ENCODE measurements at regions not wholly inside any gene's neighbourhood (a gene's known extent, or its start where the extent isn't known, plus 50 kb on each side); places are given as distances from the start of the nearest gene placed in this dataset.

GRCh38 chr3:84136425-84136824 lies 822.4 kb upstream of the CADM2 start:
- no peaks in the 10 kb centered on the region for H3K9me3 Mint-ChIP-seq (ENCODE audit: unreplicated experiment)
- no peak overlapping the region for H3K4me3 Mint-ChIP-seq (ENCODE audit: unreplicated experiment)
- intact Hi-C loops (cut with micrococcal nuclease; ENCODE audit: unreplicated experiment): loop anchor here (10.0 kb wide), 1 partner anchor 192 kb away; no protein-coding TSS in a partner anchor
- Histone ChIP-seq H3K4me3 (ENCODE audit: low read depth, low read length) (no peak overlapping the region), H3K4me1 (no peaks in the 10 kb centered on the region), H3K27me3 (replicated peaks; ENCODE audit: control insufficient read depth, insufficient read depth, low read length) (no peaks in the 10 kb centered on the region), H3K9me3 (no peaks in the 10 kb centered on the region), H3K36me3 (ENCODE audit: control insufficient read depth, insufficient read depth, low read length) (no peaks in the 10 kb centered on the region)
- H3K36me3 Mint-ChIP-seq (ENCODE audit: insufficient read depth, unreplicated experiment): no peaks in the 10 kb centered on the region
- no peak overlapping the region for H3K27ac Mint-ChIP-seq (ENCODE audit: unreplicated experiment)
- no peaks in the 10 kb centered on the region for H3K4me1 Mint-ChIP-seq (ENCODE audit: low read depth, unreplicated experiment)
- no peak for DNase-seq
- BruUV-seq (replicated peaks): no TSS peak
- H3K27me3 Mint-ChIP-seq (ENCODE audit: insufficient read depth, unreplicated experiment): peaks cover 3% of the 10 kb centered on the region
- no peak for TF ChIP-seq CTCF (IDR thresholded peaks at IDR 0.05; ENCODE audit: insufficient read depth in 1 of 2, low read depth in 1 of 2, low read length in 1 of 2, severe bottlenecking in 1 of 2, unreplicated experiment in 1 of 2)
- POLR2A ChIA-PET: no interaction called here
- CTCF ChIA-PET: interaction anchor here (1.4 kb wide), 1 partner anchor 190 kb away, joined by 5 read pairs; no protein-coding TSS in a partner anchor

- H3K9me3 Mint-ChIP-seq (ENCODE audit: unreplicated experiment): no peaks in the 10 kb centered on the region
- intact Hi-C loops (cut with micrococcal nuclease; ENCODE audit: unreplicated experiment): no loop called here
- no peaks in the 10 kb centered on the region for H3K4me1 ChIP-seq
- no peak for TF ChIP-seq CTCF (IDR thresholded peaks at IDR 0.05; ENCODE audit: insufficient read depth in 1 of 2, low read depth in 1 of 2, low read length in 1 of 2, severe bottlenecking in 1 of 2, unreplicated experiment in 1 of 2)
- H3K4me3 ChIP-seq (ENCODE audit: low read depth, low read length): no peak overlapping the region
- H3K9me3 ChIP-seq: no peaks in the 10 kb centered on the region
- no peaks in the 10 kb centered on the region for H3K4me1 Mint-ChIP-seq (ENCODE audit: low read depth, unreplicated experiment)
- no peaks in the 10 kb centered on the region for H3K36me3 ChIP-seq (ENCODE audit: control insufficient read depth, insufficient read depth, low read length)
- ChIA-PET CTCF (no interaction called here), POLR2A (no interaction called here)
- H3K4me3 Mint-ChIP-seq (ENCODE audit: unreplicated experiment): no peak overlapping the region
- BruUV-seq (replicated peaks): no TSS peak
- no peaks in the 10 kb centered on the region for H3K36me3 Mint-ChIP-seq (ENCODE audit: insufficient read depth, unreplicated experiment)
- H3K27me3 Mint-ChIP-seq (ENCODE audit: insufficient read depth, unreplicated experiment): no peaks in the 10 kb centered on the region
- no peak for DNase-seq
- no peaks in the 10 kb centered on the region for H3K27me3 ChIP-seq (replicated peaks; ENCODE audit: control insufficient read depth, insufficient read depth, low read length)
- H3K27ac Mint-ChIP-seq (ENCODE audit: unreplicated experiment): no peak overlapping the region
Measured at GRCh38 chr3:84140631-84141030, 818.2 kb upstream of the CADM2 start.

DNA sequence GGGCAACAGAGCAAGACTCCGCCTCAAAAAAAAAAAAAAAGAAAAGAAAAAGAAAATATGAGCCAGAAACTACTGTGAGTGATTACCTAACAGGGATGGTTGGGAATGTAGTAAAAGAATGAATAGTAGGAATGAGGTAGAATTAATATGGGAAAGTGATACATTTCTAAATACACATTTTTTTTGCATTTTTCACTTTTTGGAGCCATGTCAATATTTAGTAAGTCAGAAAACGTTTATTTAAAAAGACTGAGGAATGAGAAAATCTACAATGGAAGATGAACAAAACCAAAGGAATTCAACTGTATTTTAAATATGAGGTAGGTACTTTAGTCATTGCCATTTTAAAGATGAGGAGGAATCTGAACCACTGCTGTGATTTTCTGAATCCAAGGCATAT lies 817.2 kb upstream of the CADM2 start:
- TF ChIP-seq CTCF (IDR thresholded peaks at IDR 0.05; ENCODE audit: insufficient read depth in 1 of 2, low read depth in 1 of 2, low read length in 1 of 2, severe bottlenecking in 1 of 2, unreplicated experiment in 1 of 2): no peak
- intact Hi-C loops (cut with micrococcal nuclease; ENCODE audit: unreplicated experiment): no loop called here
- BruUV-seq (replicated peaks): no TSS peak

More for the DNA sequence above, 817.2 kb upstream of the CADM2 start:
- DNase-seq: no peak
- no peaks in the 10 kb centered on the region for H3K9me3 ChIP-seq
- no peaks in the 10 kb centered on the region for H3K4me1 ChIP-seq
- POLR2A ChIA-PET: no interaction called here
- H3K27me3 ChIP-seq (replicated peaks; ENCODE audit: control insufficient read depth, insufficient read depth, low read length): no peaks in the 10 kb centered on the region
- no peak overlapping the region for H3K27ac Mint-ChIP-seq (ENCODE audit: unreplicated experiment)
- no peaks in the 10 kb centered on the region for H3K4me1 Mint-ChIP-seq (ENCODE audit: low read depth, unreplicated experiment)
- H3K4me3 Mint-ChIP-seq (ENCODE audit: unreplicated experiment): no peak overlapping the region
- no peaks in the 10 kb centered on the region for H3K27me3 Mint-ChIP-seq (ENCODE audit: insufficient read depth, unreplicated experiment)
- no peaks in the 10 kb centered on the region for H3K9me3 Mint-ChIP-seq (ENCODE audit: unreplicated experiment)
- no peaks in the 10 kb centered on the region for H3K36me3 ChIP-seq (ENCODE audit: control insufficient read depth, insufficient read depth, low read length)
- no peak overlapping the region for H3K4me3 ChIP-seq (ENCODE audit: low read depth, low read length)
- no peaks in the 10 kb centered on the region for H3K36me3 Mint-ChIP-seq (ENCODE audit: insufficient read depth, unreplicated experiment)
- CTCF ChIA-PET: no interaction called here
